Small intestine (tissue), 7 donors: ENCODE measurements at regions not wholly inside any gene's neighbourhood (a gene's known extent, or its start where the extent isn't known, plus 50 kb on each side); places are given as distances from the start of the nearest gene placed in this dataset.
"Not testable (repeated sequence)": the region's sequence is repeated elsewhere in the genome, so short reads cannot be mapped to it uniquely, and the experiment has no call there.

Experiments used
- DNase-seq, 2 donors: peaks; one replicate each; pipeline versions ENCODE4 v3.0.0 to v3.0.0-alpha.2; 2013
- FAIRE-seq: peaks from 2 replicates; lab custom pipeline; 2012; peaks lifted over from hg19 to GRCh38; lab: Jason Lieb, UNC
- H3K27ac ChIP-seq, 3 donors: one replicate each; pipeline ENCODE4 v1.5.1; 2013; ENCODE audit warnings: low read length in 2 of 3, mild to moderate bottlenecking in 2 of 3, control low read depth in 1 of 3, inconsistent platforms in 1 of 3, low read depth in 1 of 3, moderate library complexity in 1 of 3
- H3K27me3 ChIP-seq, 3 donors: one replicate each; pipeline ENCODE4 v1.6.1; 2013; ENCODE audit warnings: low read length in 3 of 3, inconsistent platforms in 1 of 3; ENCODE audit not compliant: control insufficient read depth in 3 of 3, insufficient read depth in 3 of 3
- H3K36me3 ChIP-seq, 3 donors: one replicate each; pipeline ENCODE4 v1.6.1; 2013; ENCODE audit warnings: low read length in 3 of 3, inconsistent platforms in 1 of 3, low read depth in 1 of 3, mild to moderate bottlenecking in 1 of 3, moderate library complexity in 1 of 3; ENCODE audit not compliant: control insufficient read depth in 3 of 3, insufficient read depth in 2 of 3
- H3K4me1 ChIP-seq, 3 donors: one replicate each; pipeline ENCODE4 v1.6.1; 2013; ENCODE audit warnings: low read length in 2 of 3, inconsistent platforms in 1 of 3, low read depth in 1 of 3, mild to moderate bottlenecking in 1 of 3, moderate library complexity in 1 of 3; ENCODE audit not compliant: control insufficient read depth in 3 of 3, insufficient read depth in 2 of 3
- H3K4me3 ChIP-seq, 3 donors: one replicate each; pipeline ENCODE4 v1.5.1; 2013; ENCODE audit warnings: low read length in 3 of 3, control low read depth in 1 of 3, inconsistent platforms in 1 of 3, low read depth in 1 of 3, mild to moderate bottlenecking in 1 of 3, moderate library complexity in 1 of 3
- H3K9me3 ChIP-seq, 2 donors: one replicate each; pipeline ENCODE4 v1.6.1; 2013; ENCODE audit warnings: low read depth in 1 of 2, low read length in 1 of 2; ENCODE audit not compliant: control insufficient read depth in 2 of 2, insufficient read depth in 1 of 2
- WGBS, 3 donors: extraction: QIAGEN DNeasy Blood & Tissue Kit; methylation state at CpG; one replicate each; pipeline ENCODE4 v1.1.7; 2013; 5-methylcytosine and 5-hydroxymethylcytosine counted together
- donor health status: healthy with polysubstance abuse.
- donor health status: control.
- donor health status: control.
- donor health status: Bipolar disorder and iron deficiency.
- donor health status: healthy.

GRCh38 chr4:8723222-8723980 is 130.8 kb downstream of the CPZ start:
- FAIRE-seq (no peak), DNase-seq (no peak)
- WGBS, 3 donors, result 48 to 75% (median 61%) methylated on average over 14 of the region's 14 CpGs
- Histone ChIP-seq H3K36me3 (no peaks in the 10 kb centered on the region), H3K9me3 (peaks cover 0 to 5% of the 10 kb centered on the region in 2 donors), H3K4me1 (peaks cover 0 to 2% (median 0%) of the 10 kb centered on the region in 3 donors), H3K27me3 (peaks cover 0 to 7% (median 0%) of the 10 kb centered on the region in 3 donors), H3K27ac (no peak overlapping the region), H3K4me3 (no peak overlapping the region)

DNA sequence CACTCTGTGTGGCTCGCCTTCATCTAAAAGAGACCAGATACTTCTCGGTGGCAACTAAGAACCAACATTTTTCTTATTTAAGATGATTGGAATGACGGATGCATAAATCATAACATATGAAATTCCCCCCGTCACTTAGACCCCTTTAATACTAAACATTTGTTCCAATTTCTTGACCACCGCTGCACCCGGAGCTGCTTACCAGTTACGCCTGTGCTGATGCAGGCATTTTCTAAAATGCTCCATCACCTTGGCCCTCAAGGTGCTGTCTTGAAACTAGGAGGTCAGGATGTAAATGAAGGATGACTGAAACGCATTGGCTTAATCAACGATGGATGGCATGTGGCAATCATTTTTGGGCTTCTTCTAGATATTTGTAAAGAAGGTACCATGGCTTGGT is 130.0 kb downstream of the CPZ start:
- H3K27ac ChIP-seq, result no peak overlapping the region
- FAIRE-seq (no peak), DNase-seq (no peak)
- H3K4me3 ChIP-seq, result no peak overlapping the region
- no peaks in the 10 kb centered on the region for H3K36me3 ChIP-seq
- H3K9me3 ChIP-seq, result peaks cover 0 to 5% of the 10 kb centered on the region in 2 donors
- 80 to 88% (median 88%) methylated on average over 9 of the region's 9 CpGs for WGBS, 3 donors
- H3K27me3 ChIP-seq, result peaks cover 0 to 7% (median 0%) of the 10 kb centered on the region in 3 donors
- H3K4me1 ChIP-seq, result peaks cover 0 to 2% (median 0%) of the 10 kb centered on the region in 3 donors

GRCh38 chr4:8721621-8722020 is 129.1 kb downstream of the CPZ start:
- FAIRE-seq (no peak), DNase-seq (no peak)
- peaks cover 0 to 2% (median 0%) of the 10 kb centered on the region in 3 donors for H3K4me1 ChIP-seq
- 81 to 88% (median 86%) methylated on average over 8 of the region's 8 CpGs for WGBS, 3 donors
- no peak overlapping the region for H3K27ac ChIP-seq
- H3K4me3 ChIP-seq, result no peak overlapping the region
- H3K36me3 ChIP-seq, result no peaks in the 10 kb centered on the region
- peaks cover 0 to 5% of the 10 kb centered on the region in 2 donors for H3K9me3 ChIP-seq
- H3K27me3 ChIP-seq, result peaks cover 0 to 7% (median 0%) of the 10 kb centered on the region in 3 donors

DNA sequence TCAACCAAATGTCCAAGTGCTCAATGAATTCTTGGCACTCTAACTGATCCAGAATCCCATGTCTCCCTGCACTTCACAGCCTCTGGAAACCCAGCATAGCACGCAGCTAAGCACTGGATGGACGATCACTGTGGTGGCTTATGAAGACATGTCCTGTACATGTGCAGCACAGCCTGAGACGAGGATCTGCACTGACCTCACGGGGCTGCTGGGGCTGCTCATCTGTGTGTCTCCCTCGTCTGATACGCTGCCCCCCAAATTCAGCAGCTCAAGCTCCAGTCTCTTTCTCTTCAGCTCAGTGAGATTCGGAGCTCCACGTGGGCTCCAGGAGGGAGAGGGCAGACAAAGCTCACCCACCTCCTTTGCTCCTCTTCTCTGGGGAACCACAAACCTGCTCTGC is 126.9 kb downstream of the CPZ start:
- Histone ChIP-seq H3K36me3 (no peaks in the 10 kb centered on the region), H3K27ac (no peak overlapping the region), H3K4me1 (no peaks in the 10 kb centered on the region), H3K4me3 (no peak overlapping the region), H3K9me3 (peaks cover 0 to 5% of the 10 kb centered on the region in 2 donors), H3K27me3 (no peaks in the 10 kb centered on the region)
- WGBS, 3 donors, result 87 to 98% (median 90%) methylated on average over 8 of the region's 8 CpGs
- no peak for DNase-seq
- FAIRE-seq, result no peak

DNA sequence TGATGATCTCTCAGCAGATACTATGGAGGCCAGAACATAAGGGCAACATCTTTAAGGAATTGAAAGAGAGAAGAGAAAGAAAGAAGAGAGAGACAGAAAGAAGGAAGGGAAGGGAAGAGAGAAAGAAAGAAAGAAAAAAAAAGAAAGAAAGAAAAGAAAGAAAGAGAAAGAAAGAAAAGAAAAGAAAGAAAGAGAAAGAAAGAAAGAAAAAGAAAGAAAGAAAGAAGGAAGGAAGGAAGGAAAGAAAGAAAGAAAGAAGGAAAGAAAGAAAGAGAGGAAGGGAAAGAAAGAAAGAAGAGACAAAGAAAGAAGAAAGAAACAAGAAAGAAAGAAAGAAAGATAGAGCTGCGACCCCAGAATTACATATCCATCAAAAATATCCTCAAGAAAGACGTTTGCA is 124.9 kb downstream of the CPZ start:
- H3K27me3 ChIP-seq, FAIRE-seq, H3K4me1 ChIP-seq, H3K9me3 ChIP-seq, H3K4me3 ChIP-seq, H3K36me3 ChIP-seq, H3K27ac ChIP-seq, DNase-seq: not testable (repeated sequence)
- 44 to 60% (median 48%) methylated on average over 2 of the region's 2 CpGs for WGBS, 3 donors

DNA sequence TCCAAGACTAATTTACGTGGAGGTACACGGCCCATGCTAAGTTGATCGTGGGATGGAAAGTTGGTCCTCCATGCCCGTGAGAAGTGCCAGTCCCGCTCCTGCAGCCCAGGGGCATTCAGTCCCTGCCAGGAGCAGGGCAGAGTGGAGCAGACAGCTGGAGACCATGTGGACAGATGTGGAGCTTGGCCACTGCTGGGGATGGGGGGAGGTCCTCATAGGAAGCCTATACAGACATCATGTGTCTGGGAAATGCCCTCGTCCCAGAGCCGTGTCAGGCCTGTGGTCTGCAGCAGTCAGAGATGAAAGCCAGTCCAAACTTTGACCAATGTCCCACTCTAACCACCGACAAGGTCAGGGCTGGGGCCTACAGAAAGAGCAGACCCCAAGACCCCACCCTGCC is 118.4 kb downstream of the CPZ start:
- WGBS, 3 donors, result 71 to 77% (median 72%) methylated on average over 8 of the region's 8 CpGs
- no peak overlapping the region for H3K27ac ChIP-seq
- DNase-seq (no peak), FAIRE-seq (no peak)
- no peak overlapping the region for H3K4me3 ChIP-seq
- no peaks in the 10 kb centered on the region for H3K27me3 ChIP-seq
- no peaks in the 10 kb centered on the region for H3K36me3 ChIP-seq
- no peaks in the 10 kb centered on the region for H3K4me1 ChIP-seq
- peaks cover 0 to 6% of the 10 kb centered on the region in 2 donors for H3K9me3 ChIP-seq

DNA sequence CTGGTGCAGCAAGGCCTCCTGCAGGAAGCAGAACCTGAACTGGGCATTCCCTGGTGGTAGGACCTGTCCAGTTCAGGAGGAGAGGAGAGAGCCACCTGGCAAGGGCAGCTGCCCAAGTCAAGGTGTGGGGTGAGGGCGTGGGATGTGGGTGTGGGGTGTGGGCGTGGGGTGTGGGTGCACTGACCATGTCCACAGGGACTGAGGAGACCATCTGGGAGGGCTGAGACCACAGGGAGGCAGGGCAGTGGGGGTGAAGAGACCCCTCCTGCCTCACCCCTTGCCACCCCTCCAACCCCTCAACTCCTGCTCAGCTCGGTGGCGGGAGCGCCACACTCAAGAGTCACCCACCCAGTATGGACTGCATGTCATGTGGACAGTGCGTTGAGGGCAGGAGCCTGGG is 117.9 kb downstream of the CPZ start:
- H3K27me3 ChIP-seq, result no peaks in the 10 kb centered on the region
- no peaks in the 10 kb centered on the region for H3K4me1 ChIP-seq
- FAIRE-seq, result no peak
- H3K9me3 ChIP-seq, result peaks cover 0 to 6% of the 10 kb centered on the region in 2 donors
- no peaks in the 10 kb centered on the region for H3K36me3 ChIP-seq
- WGBS, 3 donors, result 81 to 91% (median 89%) methylated on average over 5 to 6 of the region's 6 CpGs
- no peak overlapping the region for H3K27ac ChIP-seq
- H3K4me3 ChIP-seq, result no peak overlapping the region
- DNase-seq, result no peak

DNA sequence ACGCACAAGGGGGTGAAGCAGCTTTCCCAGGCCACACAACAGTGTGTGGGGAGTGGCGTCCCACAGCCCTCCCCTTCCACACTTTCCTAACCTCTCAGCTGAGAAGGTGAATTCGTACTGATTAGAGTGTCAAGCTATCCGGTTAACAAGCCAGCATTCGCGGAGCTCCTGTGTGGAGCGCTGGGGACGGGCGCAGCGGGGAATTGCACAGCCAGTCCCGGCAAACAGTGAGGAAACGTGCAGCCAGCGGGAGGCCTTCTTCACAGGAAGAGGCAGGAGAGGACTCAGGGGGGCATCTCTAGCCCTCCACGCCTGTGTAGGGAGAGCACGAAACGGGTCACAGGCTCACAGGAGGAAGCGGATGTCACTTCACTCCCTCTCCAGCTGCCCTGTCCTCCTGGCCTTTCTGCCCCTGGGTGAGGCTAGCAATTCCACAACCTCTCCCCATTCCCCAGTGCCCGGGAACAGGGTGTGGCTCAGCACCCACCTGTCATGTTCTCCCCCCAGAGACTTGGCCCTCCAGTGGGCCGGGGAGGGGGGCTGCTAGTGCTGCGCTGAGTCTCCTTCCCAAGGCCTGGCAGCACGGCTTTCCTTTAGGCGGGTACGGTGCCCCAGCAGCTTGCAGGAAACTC is 117.3 kb downstream of the CPZ start:
- H3K27ac ChIP-seq, result no peak overlapping the region
- 52 to 61% (median 58%) methylated on average over 20 to 23 of the region's 23 CpGs for WGBS, 3 donors
- no peaks in the 10 kb centered on the region for H3K4me1 ChIP-seq
- peaks cover 0 to 6% of the 10 kb centered on the region in 2 donors for H3K9me3 ChIP-seq
- H3K27me3 ChIP-seq, result no peaks in the 10 kb centered on the region
- FAIRE-seq, result no peak
- no peaks in the 10 kb centered on the region for H3K36me3 ChIP-seq
- no peak for DNase-seq
- H3K4me3 ChIP-seq, result no peak overlapping the region
